GM19240 (cell line): ENCODE measurements at regions not wholly inside any gene's neighbourhood (a gene's known extent, or its start where the extent isn't known, plus 50 kb on each side); places are given as distances from the start of the nearest gene placed in this dataset.
"Not testable (repeated sequence)": the region's sequence is repeated elsewhere in the genome, so short reads cannot be mapped to it uniquely, and the experiment has no call there.

Experiments used
- DNase-seq: peaks from one replicate; pipeline ENCODE4 v3.0.0; 2011; ENCODE audit warnings: low spot score; ENCODE audit not compliant: insufficient read length

DNA sequence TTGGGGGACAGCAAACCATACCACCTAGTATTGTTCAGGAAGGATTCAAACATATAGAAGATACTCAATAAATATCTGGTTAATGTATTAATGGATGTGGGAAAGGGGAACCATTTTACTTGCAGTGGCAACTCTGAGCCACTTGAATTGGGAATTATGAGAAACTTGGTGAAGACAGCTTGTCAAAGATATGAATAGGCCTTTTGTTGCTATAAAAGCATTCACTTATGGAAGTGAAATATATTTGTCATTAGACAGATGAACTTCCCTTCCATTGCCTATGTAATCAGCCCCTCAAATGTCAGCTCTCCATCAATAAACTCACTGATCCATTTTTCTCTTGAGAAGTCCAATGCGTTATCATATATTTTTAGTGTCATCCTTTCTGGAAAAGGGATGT, 56.1 kb downstream of the GPR85 start:
- DNase-seq, result no peak

DNA sequence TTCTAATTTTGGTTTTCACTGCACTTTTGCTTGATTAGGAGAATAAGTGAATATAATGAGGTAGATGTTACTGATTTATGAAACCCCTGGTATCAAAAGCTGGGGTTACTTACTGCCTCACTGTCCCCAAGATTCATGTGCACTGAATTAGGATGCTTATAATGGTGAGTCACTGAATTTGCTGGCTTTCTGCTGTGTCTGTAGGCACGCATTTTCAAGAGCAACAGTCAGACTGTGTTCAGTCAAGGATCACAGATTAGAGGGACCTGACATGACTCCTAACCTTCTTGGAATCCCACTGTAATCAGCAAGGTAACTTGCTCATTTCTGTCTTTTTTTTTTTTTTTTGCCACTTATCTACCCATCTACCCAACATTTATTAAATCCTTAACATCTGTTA, 59.7 kb downstream of the GPR85 start:
- DNase-seq, result no peak

DNA sequence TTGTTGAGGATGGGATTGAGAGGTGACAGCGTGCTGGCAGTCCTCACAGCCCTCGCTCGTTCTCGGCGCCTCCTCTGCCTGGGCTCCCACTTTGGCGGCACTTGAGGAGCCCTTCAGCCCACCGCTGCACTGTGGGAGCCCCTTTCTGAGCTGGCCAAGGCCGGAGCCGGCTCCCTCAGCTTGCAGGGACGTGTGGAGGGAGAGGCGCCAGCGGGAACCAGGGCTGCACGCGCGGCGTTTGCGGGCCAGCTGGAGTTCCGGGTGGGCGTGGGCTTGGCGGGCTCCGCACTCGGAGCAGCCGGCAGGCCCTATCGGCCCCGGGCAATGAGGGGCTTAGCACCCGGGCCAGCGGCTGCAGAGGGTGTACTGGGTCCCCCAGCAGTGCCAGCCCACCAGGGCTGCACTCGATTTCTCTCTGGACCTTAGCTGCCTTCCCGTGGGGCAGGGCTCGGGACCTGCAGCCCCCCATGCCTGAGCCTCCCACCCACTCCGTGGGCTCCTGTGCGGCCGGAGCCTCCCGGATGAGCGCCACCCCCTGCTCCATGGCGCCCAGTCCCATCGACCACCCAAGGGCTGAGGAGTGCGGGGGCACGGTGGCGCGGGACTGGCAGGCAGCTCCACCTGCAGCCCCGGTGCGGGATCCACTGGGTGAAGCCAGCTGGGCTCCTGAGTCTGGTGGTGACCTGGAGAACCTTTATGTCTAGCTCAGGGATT, 69.3 kb downstream of the GPR85 start:
- not testable (repeated sequence) for DNase-seq

DNA sequence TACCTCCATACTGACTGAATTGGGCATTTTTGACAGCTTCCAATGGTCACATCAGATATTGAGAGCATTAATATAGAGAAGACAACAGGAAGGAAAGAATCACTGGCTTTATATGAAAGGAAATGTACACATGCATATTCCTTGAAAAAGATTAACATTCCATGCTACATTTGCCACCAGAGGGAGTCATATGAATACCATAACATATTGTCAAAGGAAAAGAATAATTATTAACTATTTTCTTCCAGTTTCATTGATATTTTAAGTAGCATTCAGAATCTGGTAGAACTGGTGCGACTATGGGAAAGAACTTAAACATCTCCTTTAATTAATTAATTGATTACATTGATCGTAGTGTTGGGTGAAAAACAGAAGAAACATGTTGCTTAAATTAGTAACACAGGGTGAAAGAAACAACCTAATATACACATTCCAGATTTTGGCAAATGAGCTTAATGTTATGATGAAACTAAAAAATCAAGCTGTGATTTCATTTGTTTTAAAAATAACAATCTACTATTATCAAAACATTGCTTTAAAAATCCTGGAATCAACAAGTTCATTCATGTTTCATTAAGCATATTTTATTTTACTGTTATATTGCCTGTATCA, 71.5 kb downstream of the GPR85 start:
- no peak for DNase-seq

DNA sequence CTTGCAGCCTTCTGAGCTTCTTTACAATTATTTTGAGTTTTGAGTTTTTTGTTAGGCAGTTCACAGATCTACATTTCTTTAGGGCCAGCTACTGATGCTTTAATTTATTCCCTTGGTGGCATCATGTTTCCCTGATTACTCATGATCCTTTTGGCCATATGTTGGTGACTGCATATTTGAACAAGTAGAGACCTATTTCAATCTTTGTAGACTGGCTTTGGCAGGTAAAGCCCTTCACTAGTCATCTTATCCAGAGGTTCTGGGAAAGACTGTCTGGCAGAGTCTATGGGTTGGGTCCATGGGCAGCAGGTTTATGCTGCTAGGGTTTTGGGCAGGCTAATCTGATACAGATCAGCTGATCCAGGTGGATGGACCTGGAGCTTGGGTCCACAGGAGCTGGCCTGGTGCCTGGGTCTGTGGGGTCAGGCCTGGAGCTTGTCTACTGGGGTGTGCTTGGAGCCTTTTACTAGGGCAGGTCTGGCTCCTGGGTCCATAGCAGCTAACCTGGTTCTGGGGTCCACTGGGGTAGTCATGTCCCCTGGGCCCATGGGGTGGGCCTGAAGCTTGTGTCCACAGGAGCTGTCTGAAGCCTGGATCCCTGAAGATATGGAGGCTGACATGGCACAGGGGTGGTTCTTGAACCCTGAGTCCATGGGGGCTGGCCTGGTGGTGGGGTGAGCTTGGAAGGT, 72.7 kb downstream of the GPR85 start:
- no peak for DNase-seq

DNA sequence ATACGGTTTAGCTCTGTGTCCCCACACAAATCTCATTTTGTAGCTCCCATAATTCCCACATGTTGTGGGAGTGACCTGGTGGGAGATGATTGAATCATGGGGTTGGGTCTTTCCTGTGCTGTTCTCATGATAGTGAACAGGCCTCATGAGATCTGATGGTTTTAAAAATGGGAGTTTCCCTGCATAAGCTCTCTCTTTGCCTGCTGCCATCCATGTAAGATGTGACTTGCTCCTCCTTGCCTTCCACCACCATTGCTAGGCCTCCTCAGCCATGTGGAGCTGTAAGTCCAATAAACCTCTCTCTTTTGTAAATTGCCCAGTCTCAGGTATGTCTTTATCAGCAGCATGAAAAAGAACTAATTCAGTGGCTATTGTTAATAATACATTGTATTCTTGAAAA, 73.8 kb downstream of the GPR85 start:
- not testable (repeated sequence) for DNase-seq

DNA sequence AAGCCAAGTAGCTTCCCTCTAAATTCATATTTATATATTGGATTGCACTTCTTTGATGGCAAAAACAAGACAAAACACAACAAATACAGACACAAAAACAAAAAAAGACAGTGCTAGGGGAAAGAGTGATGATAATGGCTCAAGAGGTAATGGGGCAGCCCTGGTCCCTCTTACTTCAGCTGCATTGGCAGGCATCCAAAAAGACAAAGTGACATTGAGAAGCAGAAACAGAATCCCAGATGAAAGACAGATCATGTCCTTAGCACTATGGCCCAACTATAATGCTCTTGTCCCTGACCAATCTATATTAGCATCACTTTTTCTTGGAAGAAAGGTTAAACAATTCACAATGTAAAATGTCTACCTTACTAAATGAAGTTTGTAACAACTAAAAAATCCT, 76.2 kb downstream of the GPR85 start:
- no peak for DNase-seq

DNA sequence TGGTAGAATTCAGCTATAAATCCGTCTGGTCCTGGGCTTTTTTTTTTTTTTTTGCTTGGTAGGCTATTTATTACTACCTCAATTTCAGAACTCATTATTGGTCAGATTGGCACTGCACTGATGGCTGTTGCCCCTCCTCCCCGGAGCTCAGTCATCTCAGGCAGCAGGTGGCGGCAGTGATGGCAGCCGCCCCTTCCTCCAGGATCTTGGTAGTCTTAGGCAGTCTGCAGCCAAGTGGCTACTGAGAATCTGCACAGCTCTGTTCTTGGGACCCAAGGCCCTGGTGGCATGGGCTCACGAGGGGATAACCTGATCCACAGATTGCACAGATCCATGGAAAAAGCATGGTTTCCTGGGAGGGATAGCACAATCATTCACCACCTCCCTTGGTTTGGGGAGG, 77.9 kb downstream of the GPR85 start:
- DNase-seq, result no peak

DNA sequence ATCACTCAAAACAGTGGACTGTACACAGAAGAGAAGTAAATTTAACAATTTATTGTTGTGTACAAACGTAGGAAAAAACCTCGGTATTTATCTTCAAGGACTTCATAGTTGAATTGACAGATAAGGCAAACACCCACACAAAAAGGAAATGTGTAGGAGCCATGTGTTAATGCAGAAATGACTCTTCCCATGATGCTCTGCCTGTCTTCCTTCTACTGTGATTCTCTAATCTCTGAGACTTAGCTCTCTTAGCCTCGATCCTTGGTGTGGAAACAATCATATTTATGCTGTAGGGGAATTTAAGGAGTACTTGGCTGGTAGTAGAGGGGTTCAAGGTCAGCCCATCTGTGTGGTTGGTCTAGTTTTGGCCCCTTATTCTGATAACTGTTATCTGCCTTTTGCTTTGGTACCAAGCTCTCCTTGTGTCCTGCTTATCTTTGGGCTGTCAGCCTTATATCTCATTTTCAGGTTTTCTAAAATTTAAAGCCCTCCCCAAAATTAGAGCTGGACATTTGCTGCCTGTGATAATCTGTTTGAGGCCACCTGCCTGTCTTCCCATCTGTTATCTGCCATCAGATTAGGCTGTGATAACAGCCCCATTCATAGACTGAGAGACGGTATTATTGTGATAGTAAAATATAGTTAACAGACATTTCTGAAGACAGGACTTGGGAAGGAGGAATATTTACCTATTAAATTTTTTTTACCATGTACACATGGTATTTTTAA, 81.7 kb downstream of the GPR85 start:
- DNase-seq, result no peak

DNA sequence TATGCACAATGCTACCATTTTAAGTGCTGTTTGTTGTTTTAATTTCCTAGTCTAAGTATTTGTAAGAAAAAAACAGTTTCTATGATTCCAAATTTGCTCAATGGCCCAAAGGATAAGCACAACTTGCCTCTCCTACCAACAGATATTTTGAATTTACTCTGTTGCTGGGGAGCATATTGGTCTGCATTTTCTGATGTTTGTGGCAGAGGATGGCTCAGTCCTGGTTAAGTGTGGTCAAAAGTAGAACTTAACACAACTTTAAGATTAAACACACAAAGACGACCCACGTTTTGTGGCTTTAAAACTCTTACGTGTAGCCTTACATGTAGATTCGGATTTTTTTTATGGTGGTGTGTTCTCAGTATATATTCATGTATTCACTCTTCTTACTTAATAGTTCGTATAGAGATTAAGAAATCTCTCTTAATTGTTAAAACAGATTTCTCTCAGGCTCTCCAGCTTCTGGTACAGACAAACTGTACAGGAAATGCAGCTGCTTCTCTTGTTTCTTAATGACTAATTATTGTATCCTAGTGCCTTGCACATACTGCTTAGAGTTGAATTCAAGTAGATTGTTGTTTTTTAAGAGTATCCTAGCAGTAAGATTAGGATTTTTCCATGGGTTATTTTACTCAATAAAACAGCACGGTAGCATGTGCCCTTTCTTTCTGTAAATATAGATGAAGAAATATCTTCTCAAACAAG, 86.2 kb downstream of the GPR85 start:
- DNase-seq, result no peak

DNA sequence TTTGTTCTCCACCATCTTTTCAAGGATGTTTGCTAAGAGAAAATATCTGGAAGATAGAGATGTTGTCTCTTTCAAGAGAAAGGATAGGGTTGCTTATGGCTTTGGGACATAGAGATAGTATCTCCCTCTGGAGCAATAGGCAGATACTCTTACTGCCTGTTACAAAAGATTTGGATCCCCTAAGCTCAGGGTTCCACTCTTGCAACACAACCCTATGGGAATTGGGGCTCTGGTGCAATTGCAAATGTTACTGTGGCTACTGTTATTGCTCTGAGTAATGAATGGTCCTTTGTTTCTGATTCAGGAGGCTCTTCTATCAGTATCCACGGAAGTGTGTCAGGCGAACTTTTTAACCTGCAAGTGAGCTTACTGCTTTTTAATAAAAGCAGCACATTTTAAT, 88.8 kb downstream of the GPR85 start:
- no peak for DNase-seq

DNA sequence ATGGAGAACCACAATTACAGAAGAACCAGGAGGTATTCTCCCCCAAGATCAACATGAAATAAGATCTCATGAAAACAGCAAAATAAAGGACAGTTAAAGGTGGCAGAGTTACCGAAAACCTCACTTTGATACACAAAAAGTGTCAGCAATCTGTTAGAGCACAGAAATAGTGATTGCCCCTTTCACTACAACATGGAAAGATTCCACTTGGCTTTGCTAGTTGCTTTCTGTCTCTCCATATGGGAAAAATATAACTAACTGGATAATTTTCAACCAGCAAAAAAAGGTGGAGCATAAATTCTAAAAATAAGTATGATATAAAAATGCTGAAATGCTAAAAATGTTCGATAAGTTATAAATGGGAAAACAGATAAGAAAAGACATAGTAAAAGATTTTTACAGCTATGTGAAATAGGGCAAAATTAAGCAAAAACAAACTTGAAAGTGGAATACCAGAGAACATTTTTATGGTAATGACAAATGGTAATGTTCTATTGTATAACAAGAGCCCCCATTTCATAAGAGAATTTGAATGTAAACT, 90.2 kb downstream of the GPR85 start:
- no peak for DNase-seq

DNA sequence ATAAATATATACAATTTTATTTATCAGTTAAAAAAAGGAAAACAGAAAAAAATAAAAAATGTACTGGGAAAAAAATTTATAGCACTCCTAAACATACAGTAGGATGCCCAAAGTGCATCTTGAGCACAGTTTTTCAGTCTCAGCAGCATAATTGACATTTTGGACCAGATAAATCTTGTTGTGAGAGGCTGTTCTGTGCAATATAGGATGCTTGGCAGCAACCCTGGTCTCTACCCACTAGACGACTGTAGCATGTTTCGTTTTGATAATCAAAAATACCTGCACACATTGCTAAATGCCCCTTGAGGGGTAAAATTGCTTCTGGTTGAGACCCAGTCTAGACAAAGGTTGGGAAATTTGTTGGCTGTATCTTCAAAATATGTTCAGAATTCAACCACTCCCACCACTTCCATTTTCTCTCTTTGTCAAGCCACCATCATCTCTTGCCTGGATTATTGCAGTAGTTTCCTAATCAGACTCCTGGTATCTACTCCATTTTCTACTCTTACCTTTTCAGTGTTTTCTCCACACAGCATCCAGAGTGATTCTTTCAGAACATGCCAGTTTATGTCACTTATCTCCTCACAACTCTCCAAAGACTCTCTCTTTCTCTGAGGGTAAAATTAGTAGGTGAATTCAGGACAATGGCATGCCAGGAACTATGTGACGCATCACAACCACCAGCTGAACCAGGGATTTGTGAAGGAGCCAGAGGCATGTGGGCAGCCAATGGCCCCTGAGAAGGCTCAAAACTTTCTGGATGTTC, 91.4 kb downstream of the GPR85 start:
- no peak for DNase-seq

DNA sequence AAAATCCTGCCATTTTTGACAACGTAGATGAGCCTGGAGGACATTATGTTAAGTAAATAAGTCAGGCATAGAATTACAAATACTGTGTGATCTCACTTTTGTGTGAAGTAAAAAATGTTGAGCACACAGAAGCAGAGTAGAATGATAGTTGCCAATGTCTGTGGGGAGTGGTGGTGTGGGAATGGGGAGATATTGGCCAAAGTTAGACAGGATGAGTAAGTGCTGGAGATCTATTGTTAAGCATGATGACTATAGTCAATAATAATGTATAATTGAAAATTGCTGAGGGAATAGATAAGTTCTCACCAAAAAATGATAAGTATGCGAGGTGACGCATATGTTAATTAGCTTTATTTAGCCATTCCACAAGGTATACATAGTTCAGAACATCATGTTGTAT, 92.0 kb downstream of the GPR85 start:
- no peak for DNase-seq

DNA sequence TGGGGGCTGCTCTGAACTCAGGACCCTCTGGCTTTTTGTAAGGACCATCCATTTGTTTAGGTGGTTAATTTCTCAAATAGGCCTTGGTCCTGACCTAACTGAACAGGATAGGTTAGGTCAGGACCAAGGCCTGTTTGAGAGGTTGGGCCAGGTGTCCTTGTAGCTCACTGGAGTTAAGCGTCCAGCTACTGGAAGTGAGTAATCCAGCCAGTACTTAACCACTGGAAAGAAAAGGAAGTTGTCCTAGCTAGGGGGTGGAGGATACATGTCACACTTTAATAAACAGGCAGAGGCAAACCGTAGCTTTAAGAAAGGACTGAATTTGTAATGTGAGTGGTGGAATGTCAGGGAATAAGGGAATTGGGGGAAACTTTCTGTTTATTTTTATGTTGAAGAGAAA, 96.0 kb downstream of the GPR85 start:
- no peak for DNase-seq

DNA sequence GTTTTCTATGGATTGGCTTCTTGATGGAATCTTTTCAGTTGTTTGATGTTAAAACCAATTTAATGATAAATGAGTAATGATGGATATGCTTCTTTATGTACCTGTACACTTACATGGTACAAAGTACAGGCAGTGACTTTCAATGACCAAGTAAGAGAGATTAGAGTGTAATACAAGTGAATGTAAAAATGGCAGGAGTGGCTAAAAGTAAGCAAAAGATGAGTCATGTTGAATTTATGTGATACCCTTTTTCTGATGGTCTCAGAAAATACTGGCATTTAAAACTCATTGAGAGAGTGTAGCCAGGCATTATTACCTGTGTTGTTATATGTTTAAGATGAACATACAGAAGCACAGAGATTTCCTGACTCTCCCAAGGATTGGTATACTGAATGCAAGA, 97.1 kb downstream of the GPR85 start:
- no peak for DNase-seq

DNA sequence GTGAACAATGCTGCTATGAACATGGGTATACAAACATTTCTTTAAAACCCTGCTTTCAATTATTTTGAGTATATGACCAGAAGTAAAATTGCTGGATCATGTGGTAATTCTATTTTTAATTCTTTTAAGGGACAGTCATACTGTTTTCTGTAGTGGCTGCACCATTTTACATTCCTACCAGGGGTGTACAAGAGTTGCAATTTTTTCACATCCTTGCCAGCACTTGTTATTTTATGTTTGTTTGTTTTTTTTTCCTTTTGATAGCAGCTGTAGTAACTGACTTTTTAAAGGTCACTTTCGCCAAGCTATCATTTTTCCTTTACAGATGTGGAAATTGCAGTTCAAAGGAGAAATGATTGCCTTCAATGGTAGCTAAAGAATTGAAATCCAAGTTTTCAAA, 99.5 kb downstream of the GPR85 start:
- no peak for DNase-seq

DNA sequence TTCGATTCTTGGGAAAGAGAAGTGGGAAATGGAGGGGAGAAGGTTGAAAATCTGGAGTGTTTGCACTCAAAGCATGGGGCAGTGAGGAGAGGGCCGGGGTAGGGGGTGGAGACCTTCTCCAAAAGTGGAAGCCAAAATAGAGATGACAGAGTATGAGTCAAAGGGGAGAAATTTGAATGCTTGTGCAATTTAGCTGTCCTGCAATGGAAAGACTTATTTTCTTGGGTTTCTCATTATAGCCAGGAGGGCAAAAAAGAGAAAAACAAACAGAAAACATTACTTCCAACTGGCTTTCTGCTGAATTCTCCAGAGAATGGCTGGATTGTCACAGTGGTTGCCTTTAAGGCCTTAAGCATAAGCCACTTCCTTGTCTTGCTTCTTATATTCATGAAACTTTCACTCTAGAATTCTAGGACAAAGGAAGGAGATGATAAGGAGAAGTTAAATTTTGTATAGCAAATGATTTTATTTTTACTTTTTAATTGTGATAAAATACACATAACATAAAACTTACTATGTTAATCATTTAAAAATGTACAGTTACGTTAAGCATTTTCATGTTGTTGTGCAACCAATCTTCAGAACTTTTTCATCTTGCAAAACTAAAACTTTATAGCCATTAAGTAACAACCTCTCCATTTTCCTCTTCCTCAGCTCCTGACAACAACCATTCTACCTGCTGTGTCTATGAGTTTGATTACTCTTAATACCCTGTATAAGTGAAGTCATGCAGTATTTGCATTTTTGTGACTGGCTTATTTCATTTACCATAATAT, 100.2 kb downstream of the GPR85 start:
- DNase-seq, result no peak

DNA sequence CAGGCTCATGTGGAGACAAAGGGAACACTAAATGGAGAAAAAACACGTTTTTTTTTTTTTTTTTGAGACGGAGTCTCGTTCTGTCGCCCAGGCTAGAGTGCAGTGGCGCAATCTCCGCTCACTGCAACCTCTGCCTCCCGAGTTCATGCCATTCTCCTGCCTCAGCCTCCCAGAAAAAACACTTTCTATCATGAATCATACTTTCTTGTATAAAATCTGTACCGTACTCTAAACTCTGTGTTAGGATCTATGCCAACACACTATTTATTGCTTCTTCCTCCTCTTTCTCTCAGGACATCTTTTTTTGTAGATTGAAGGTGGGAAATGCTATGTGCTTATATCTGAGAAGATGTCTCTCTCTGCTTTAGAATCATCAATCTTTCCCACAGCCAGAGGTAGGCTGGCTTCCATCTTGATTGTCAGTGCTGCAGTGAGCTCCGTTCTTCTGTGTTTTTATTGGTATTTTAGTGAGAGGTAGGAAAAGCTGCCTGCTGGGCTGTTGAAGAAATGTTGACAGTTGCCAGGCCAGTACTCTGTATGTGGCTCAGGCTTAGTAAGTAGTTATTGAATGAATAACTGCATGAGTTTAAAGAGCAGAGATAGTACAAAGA, 101.1 kb downstream of the GPR85 start:
- no peak for DNase-seq
